HepG2 (cell line): ENCODE measurements at regions not wholly inside any gene's neighbourhood (a gene's known extent, or its start where the extent isn't known, plus 50 kb on each side); places are given as distances from the start of the nearest gene placed in this dataset.

Experiments
- ATAC-seq: fragments of 200-7000 bp; cut with Tn5 transposase; 3 replicates; pipeline ENCODE4 v1.9.1; 2020; ENCODE audit warnings: mild to moderate bottlenecking, moderate library complexity
- BruUV-seq: library from RNA; stranded (reverse); fragments of 400-500 nt; replicated peaks from 2 replicates; lab custom pipeline; 2021; lab: Mats Ljungman, UMichigan
- CTCF ChIA-PET: fragments of 300-600 bp; formaldehyde crosslinking; extraction: SDS; loops from one replicate; lab custom pipeline; 2021; ENCODE audit warnings: low total read pairs, inconsistent platforms, low intra/inter-chr PET ratio; lab: Yijun Ruan, JAX
- POLR2A ChIA-PET: fragments of 350-600 bp; sonication (Branson Sonifier 250); formaldehyde crosslinking; loops from one replicate; lab custom pipeline; 2020; ENCODE audit warnings: antibody characterized with exemption, inconsistent platforms; lab: Yijun Ruan, JAX
- DNase-seq: peaks from one replicate; pipeline ENCODE4 v3.0.0-alpha.2; 2015; ENCODE audit warnings: low spot score
- FAIRE-seq: peaks from 3 replicates; lab custom pipeline; 2011; peaks lifted over from hg19 to GRCh38; lab: Jason Lieb, UNC
- H2AFZ ChIP-seq: one replicate; pipeline ENCODE4 v1.6.1; 2011; ENCODE audit warnings: low read length, inconsistent platforms
- H3K27ac ChIP-seq: fragments of 300-600 bp; 3 replicates; pipeline ENCODE4 v1.8.0; 2011; ENCODE audit warnings: mixed run types, mild to moderate bottlenecking, mixed read lengths, low read length, inconsistent platforms; ENCODE audit not compliant: insufficient read depth; ENCODE audit errors: extremely low read length
- H3K27me3 ChIP-seq, 2 experiments: fragments of 200-600 bp in 1 of 2; 2 replicates in 1 of 2; 3 replicates in 1 of 2; pipeline versions ENCODE4 v1.6.0 to v1.8.0; 2011; ENCODE audit warnings: low read length in 2 of 2, mild to moderate bottlenecking in 2 of 2, moderate library complexity in 2 of 2, inconsistent platforms in 1 of 2; ENCODE audit not compliant: insufficient read depth in 2 of 2, control insufficient read depth in 1 of 2
- H3K36me3 ChIP-seq, 2 experiments: fragments of 200-600 bp in 1 of 2; replicated peaks in 1 of 2; 2 replicates in 1 of 2; 3 replicates in 1 of 2; pipeline versions ENCODE4 v1.5.1 to v1.8.0; 2011; ENCODE audit warnings: low read length in 2 of 2, inconsistent platforms in 1 of 2; ENCODE audit not compliant: insufficient read depth in 2 of 2, control insufficient read depth in 1 of 2
- H3K4me1 ChIP-seq: 2 replicates; pipeline ENCODE4 v1.5.1; 2012; ENCODE audit warnings: low read length, inconsistent platforms; ENCODE audit not compliant: insufficient read depth
- H3K4me2 ChIP-seq: 2 replicates; pipeline ENCODE4 v1.6.0; 2011; ENCODE audit warnings: low read depth, low read length, inconsistent platforms
- H3K4me3 ChIP-seq, 3 experiments: fragments of 200-600 bp in 1 of 3; sonication (generic), shearing (Covaris generic) in 1 of 3; replicated peaks in 1 of 3; 2 replicates each; pipeline ENCODE4 v1.5.1; 2011 to 2016; ENCODE audit warnings: low read length in 3 of 3, inconsistent platforms in 2 of 3, low read depth in 2 of 3, mild to moderate bottlenecking in 2 of 3, control low read depth in 1 of 3, mixed read lengths in 1 of 3; ENCODE audit not compliant: insufficient read depth in 1 of 3
- H3K79me2 ChIP-seq: one replicate; pipeline ENCODE4 v1.6.1; 2011; ENCODE audit warnings: low read length, inconsistent platforms; ENCODE audit not compliant: insufficient read depth
- H3K9ac ChIP-seq: 2 replicates; pipeline ENCODE4 v1.6.0; 2011; ENCODE audit warnings: mild to moderate bottlenecking, low read depth, low read length, inconsistent platforms; ENCODE audit not compliant: insufficient read depth
- H3K9me3 ChIP-seq: 2 replicates; pipeline ENCODE4 v1.5.1; 2012; ENCODE audit warnings: mild to moderate bottlenecking, low read length
- H4K20me1 ChIP-seq: 2 replicates; pipeline ENCODE4 v1.6.0; 2011; ENCODE audit warnings: inconsistent platforms, mild to moderate bottlenecking, low read length, moderate library complexity; ENCODE audit not compliant: insufficient read depth
- EHMT2 ChIP-seq: fragments of 200-600 bp; sonication (generic); IDR thresholded peaks from 2 replicates; pipeline ENCODE4 v1.7.0; 2017; ENCODE audit warnings: antibody characterized with exemption, low read depth, low read length, borderline replicate concordance
- ESRRA ChIP-seq: sonication (generic); formaldehyde crosslinking; IDR thresholded peaks from 2 replicates; pipeline ENCODE4 v1.5.1; 2020; ENCODE audit warnings: mild to moderate bottlenecking, low read depth, missing genetic modification reagents
- HDAC1 ChIP-seq: sonication (generic); formaldehyde crosslinking; IDR thresholded peaks from 2 replicates; pipeline ENCODE4 v1.5.1; 2020; ENCODE audit warnings: mild to moderate bottlenecking, missing genetic modification reagents
- KDM2A ChIP-seq: sonication (generic); formaldehyde crosslinking; IDR thresholded peaks from 2 replicates; pipeline ENCODE4 v1.4.0; 2020; ENCODE audit warnings: low read depth, missing genetic modification reagents, borderline replicate concordance
- NKX3-1 ChIP-seq: sonication (generic); formaldehyde crosslinking; IDR thresholded peaks from 2 replicates; pipeline ENCODE4 v1.5.0; 2020; ENCODE audit warnings: missing genetic modification reagents
- SMAD9 ChIP-seq: sonication (generic); formaldehyde crosslinking; IDR thresholded peaks from 2 replicates; pipeline ENCODE4 v1.5.1; 2020; ENCODE audit warnings: mild to moderate bottlenecking, missing genetic modification reagents
- SMARCE1 ChIP-seq: fragments of 450-650 bp; IDR thresholded peaks from 2 replicates; pipeline ENCODE4 v1.6.1; 2017; ENCODE audit warnings: borderline replicate concordance
- SP2 ChIP-seq: sonication (generic); formaldehyde crosslinking; IDR thresholded peaks from 2 replicates; pipeline ENCODE4 v1.5.1; 2020; ENCODE audit warnings: mild to moderate bottlenecking, missing genetic modification reagents
- ZNF615 ChIP-seq: sonication (generic); formaldehyde crosslinking; IDR thresholded peaks from 2 replicates; pipeline ENCODE4 v1.5.0; 2020; ENCODE audit warnings: mild to moderate bottlenecking, missing genetic modification reagents, borderline replicate concordance
- ZNF740 ChIP-seq: sonication (generic); formaldehyde crosslinking; IDR thresholded peaks from 2 replicates; pipeline ENCODE4 v1.4.0; 2020; ENCODE audit warnings: missing genetic modification reagents
- ZNF883 ChIP-seq: sonication (generic); formaldehyde crosslinking; IDR thresholded peaks from 2 replicates; pipeline ENCODE4 v1.5.1; 2020; ENCODE audit warnings: mild to moderate bottlenecking, missing genetic modification reagents; ENCODE audit errors: not compliant biosample characterization
- WGBS: methylation state at CpG from one replicate; pipeline ENCODE4 v1.1.6; 2017; ENCODE audit warnings: low lambda C conversion rate; 5-methylcytosine and 5-hydroxymethylcytosine counted together
- in situ Hi-C: cut with HindIII; loops from 2 replicates; pipeline ENCODE4 v1.10.0; 2017; ENCODE audit warnings: low pct_unique_long_range_greater_than_20kb; ENCODE audit not compliant: extremely low pct_ligation_motif_present
- intact Hi-C: fragments of 100-400 bp; cut with micrococcal nuclease; formaldehyde crosslinking; loops from one replicate; pipeline ENCODE4 v1.10.0; 2022; ENCODE audit not compliant: unreplicated experiment
- TF ChIP-seq, protein P1 (sequence below): sonication (generic); formaldehyde crosslinking; IDR thresholded peaks from 2 replicates; pipeline ENCODE4 v1.5.0; 2020; ENCODE audit warnings: missing genetic modification reagents

DNA sequence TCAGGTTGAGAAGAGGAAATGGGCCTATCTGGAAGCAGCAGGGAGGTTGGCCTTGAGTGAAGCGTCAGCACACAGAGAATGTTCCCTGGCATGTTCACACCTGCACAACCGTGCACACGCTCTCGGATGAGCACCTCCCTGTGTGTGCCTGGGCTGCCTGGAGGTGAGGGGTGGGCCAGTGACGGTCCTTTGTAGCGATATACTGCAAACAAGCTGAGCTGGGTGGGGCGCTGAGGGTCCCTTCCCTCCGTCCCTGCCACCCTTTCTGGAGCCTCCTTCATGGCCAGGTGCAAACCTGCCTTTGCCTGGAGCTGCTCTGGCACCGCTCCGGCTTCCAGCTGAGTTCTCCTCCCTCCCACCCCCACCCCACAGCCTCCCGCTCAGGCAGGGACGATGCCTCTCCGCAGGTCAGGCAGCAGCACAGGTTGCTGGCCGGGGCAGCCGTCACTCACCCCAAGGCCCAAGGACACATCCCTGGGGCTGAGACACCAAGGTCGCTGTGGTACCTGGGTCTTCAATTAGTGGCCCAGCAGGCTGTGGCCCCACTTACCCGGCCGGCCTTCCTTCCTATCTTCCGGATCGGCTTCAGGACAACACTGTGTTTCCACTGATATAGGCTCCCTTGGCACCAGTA is 111.6 kb downstream of the ERMARD start:
- Histone ChIP-seq H3K27ac (no peak overlapping the region), H3K4me2 (no peak overlapping the region), H2AFZ (no peak overlapping the region), H3K4me1 (no peaks in the 10 kb centered on the region), H3K79me2 (no peaks in the 10 kb centered on the region), H3K27me3 (peaks cover 14 to 68% of the 10 kb centered on the region in 2 experiments; a peak in 4 of 5 replicates), H3K4me3 (no peak overlapping the region), H3K9ac (no peak overlapping the region), H3K36me3 (no peaks in the 10 kb centered on the region), H4K20me1 (no peaks in the 10 kb centered on the region), H3K9me3 (no peaks in the 10 kb centered on the region; the same call in 1 of the 2 replicates)
- intact Hi-C loops (no loop called here), in situ Hi-C loops (no loop called here)
- TF ChIP-seq ZNF883 (no peak), SMARCE1 (no peak), SP2 (CRISPR knock-in tag) (no peak), HDAC1 (CRISPR knock-in tag) (no peak), KDM2A (CRISPR knock-in tag) (no peak), ZNF740 (CRISPR knock-in tag) (no peak), ESRRA (CRISPR knock-in tag) (no peak), EHMT2 (no peak), NKX3-1 (CRISPR knock-in tag) (no peak), ZNF615 (no peak), SMAD9 (CRISPR knock-in tag) (no peak)
- TF ChIP-seq, protein P1, sequence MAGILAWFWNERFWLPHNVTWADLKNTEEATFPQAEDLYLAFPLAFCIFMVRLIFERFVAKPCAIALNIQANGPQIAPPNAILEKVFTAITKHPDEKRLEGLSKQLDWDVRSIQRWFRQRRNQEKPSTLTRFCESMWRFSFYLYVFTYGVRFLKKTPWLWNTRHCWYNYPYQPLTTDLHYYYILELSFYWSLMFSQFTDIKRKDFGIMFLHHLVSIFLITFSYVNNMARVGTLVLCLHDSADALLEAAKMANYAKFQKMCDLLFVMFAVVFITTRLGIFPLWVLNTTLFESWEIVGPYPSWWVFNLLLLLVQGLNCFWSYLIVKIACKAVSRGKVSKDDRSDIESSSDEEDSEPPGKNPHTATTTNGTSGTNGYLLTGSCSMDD (CRISPR knock-in tag) = no peak
- no peak for DNase-seq
- 49% methylated on average over 9 of the region's 20 CpGs for WGBS
- ChIA-PET POLR2A (no interaction called here), CTCF (no interaction called here)
- peak; percentile 35; the same call in 2 of the 3 replicates for ATAC-seq
- no TSS peak for BruUV-seq
- FAIRE-seq = no peak
